Loucy (cell line): ENCODE measurements at regions not wholly inside any gene's neighbourhood (a gene's known extent, or its start where the extent isn't known, plus 50 kb on each side); places are given as distances from the start of the nearest gene placed in this dataset.

Source experiments
- EZH2phosphoT487 ChIP-seq: fragments of 200-600 bp; IDR thresholded peaks from 2 replicates; pipeline ENCODE4 v1.6.1; 2018; ENCODE audit warnings: antibody characterized with exemption, mild to moderate bottlenecking, moderate library complexity, borderline replicate concordance
- TF ChIP-seq, protein P1 (sequence below): fragments of 200-600 bp; sonication (generic); conservative IDR thresholded peaks from 2 replicates; pipeline ENCODE4 v1.5.1; 2014; ENCODE audit warnings: mild to moderate bottlenecking, antibody characterized with exemption, low read length

DNA sequence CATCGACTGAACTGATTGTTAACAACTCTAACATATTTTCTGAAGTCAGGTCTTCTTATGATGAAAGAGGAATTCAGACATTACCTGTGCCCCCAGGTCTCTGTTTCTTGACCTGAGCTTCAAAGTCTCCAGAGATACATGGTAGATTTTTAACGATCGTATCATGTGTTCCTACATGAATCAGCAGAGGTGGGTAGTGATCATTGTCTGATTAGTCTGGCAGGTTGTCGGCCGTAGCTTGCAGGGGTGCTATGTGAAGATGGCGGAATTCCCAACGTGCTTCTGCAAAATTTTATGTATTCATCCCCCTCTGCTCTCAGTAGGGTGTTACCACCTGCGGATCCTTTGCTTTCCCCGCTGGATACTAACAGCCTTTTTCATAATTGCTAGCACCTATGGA is 581.9 kb downstream of the GATA3 start:
- TF ChIP-seq, protein P1, sequence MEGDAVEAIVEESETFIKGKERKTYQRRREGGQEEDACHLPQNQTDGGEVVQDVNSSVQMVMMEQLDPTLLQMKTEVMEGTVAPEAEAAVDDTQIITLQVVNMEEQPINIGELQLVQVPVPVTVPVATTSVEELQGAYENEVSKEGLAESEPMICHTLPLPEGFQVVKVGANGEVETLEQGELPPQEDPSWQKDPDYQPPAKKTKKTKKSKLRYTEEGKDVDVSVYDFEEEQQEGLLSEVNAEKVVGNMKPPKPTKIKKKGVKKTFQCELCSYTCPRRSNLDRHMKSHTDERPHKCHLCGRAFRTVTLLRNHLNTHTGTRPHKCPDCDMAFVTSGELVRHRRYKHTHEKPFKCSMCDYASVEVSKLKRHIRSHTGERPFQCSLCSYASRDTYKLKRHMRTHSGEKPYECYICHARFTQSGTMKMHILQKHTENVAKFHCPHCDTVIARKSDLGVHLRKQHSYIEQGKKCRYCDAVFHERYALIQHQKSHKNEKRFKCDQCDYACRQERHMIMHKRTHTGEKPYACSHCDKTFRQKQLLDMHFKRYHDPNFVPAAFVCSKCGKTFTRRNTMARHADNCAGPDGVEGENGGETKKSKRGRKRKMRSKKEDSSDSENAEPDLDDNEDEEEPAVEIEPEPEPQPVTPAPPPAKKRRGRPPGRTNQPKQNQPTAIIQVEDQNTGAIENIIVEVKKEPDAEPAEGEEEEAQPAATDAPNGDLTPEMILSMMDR, result no peak
- no peak for TF ChIP-seq EZH2phosphoT487
